GM10266 (cell line): ENCODE measurements at regions not wholly inside any gene's neighbourhood (a gene's known extent, or its start where the extent isn't known, plus 50 kb on each side); places are given as distances from the start of the nearest gene placed in this dataset.

Experiments used
- DNase-seq: peaks from one replicate; pipeline ENCODE4 v3.0.0; 2012; ENCODE audit errors: extremely low spot score
- CTCF ChIP-seq: IDR thresholded peaks from 2 replicates; pipeline ENCODE4 v1.5.1; 2012; ENCODE audit warnings: mild to moderate bottlenecking, low read depth; ENCODE audit not compliant: control insufficient read depth, insufficient read depth; ENCODE audit errors: missing control alignments

- no peak for DNase-seq
- no peak for TF ChIP-seq CTCF
Observed at GRCh38 chr1:104933846-104934245, 1184.1 kb downstream of the AMY1C start.

DNA sequence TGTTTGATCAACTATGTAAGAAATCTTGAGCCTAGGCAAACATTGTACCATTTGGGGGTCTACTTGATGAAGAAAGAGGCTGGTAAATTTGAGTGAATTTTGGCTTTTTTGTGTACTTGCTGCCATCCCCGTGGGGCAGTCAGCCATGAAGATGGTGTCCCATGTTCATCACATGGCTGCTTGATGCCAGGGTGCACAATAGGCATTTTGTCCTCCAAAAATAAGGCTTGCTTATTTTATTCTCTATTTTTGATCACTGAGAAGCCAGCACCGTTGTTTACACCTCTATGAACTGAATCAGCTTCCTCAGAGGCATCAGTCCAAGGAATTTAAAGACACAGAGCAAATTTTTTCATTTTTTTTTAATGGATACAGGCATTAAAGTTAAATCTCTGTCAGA lies 1195.7 kb downstream of the AMY1C start:
- DNase-seq: no peak
- no peak for TF ChIP-seq CTCF

DNA sequence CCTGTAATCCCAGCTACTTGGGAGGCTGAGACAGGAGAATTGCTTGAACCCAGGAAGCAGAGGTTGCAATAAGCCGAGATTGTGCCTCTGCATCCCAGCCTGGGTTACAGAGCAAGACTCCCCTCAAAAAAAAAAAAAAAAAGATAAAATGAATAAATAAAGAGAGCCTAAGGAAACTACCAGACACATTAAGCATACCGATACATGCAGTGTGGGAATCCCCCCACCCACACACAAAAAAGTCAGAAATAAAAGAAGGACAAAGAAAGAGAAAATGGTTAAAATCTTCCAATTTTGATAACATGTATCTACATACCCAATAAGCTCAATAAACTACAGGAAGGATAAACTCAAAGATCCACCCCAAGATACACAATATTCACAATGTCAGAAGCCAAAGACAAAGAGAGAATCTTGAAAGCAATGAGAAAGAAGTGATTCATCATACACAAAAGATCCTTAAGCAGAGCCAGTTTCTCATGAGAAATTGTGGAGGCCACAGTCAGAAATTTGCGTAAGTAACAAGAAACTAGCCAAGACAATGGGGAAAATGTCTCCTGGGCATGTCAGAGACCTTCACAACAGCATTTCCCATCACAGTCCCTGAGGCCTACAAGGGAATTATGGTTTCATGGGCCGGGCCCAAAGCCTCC lies 1197.0 kb downstream of the AMY1C start:
- DNase-seq: no peak
- no peak for TF ChIP-seq CTCF

GRCh38 chr1:104953555-104953954 lies 1203.9 kb downstream of the AMY1C start:
- no peak for TF ChIP-seq CTCF
- DNase-seq: no peak

- no peak for DNase-seq
- TF ChIP-seq CTCF: no peak
Observed at GRCh38 chr1:104973516-104973915, 1223.8 kb downstream of the AMY1C start.

- DNase-seq: no peak
- TF ChIP-seq CTCF: no peak
Observed at GRCh38 chr1:104979651-104980050, 1230.0 kb downstream of the AMY1C start.

- no peak for TF ChIP-seq CTCF
- DNase-seq: peak; percentile 24
Observed at GRCh38 chr1:104987210-104987609, 1237.5 kb downstream of the AMY1C start.
